Lower leg skin (tissue), 3 donors: ENCODE measurements at regions not wholly inside any gene's neighbourhood (a gene's known extent, or its start where the extent isn't known, plus 50 kb on each side); places are given as distances from the start of the nearest gene placed in this dataset.

Experiments used
- CTCF ChIP-seq, 3 donors: fragments of 450-650 bp; IDR thresholded peaks; one replicate each; pipeline ENCODE4 v1.5.1; 2016; ENCODE audit warnings: antibody characterized with exemption in 3 of 3, mild to moderate bottlenecking in 3 of 3, moderate library complexity in 2 of 3
- POLR2A ChIP-seq, 2 donors: fragments of 450-650 bp; IDR thresholded peaks; one replicate each; pipeline ENCODE4 v1.6.1; 2016 to 2017; ENCODE audit warnings: antibody characterized with exemption in 2 of 2, mild to moderate bottlenecking in 1 of 2, moderate library complexity in 1 of 2

- TF ChIP-seq CTCF (IDR thresholded peaks at IDR 0.05) (no peak), POLR2A (IDR thresholded peaks at IDR 0.05) (no peak)
Measured at GRCh38 chr3:72143322-72143721, 358.4 kb upstream of the PROK2 start.
